GM13976 (cell line): ENCODE measurements at regions not wholly inside any gene's neighbourhood (a gene's known extent, or its start where the extent isn't known, plus 50 kb on each side); places are given as distances from the start of the nearest gene placed in this dataset.

ENCODE experiments used
- DNase-seq: peaks from one replicate; pipeline ENCODE4 v3.0.0; 2012; ENCODE audit warnings: low spot score
- in situ Hi-C: fragments of 300-500 bp; cut with MboI; formaldehyde crosslinking; loops from one replicate; pipeline ENCODE4 v1.12.0; 2022; ENCODE audit warnings: low sequenced_read_pairs, mixed read lengths, inconsistent platforms; ENCODE audit not compliant: unreplicated experiment
- TF ChIP-seq, protein P1 (sequence below): IDR thresholded peaks from 2 replicates; pipeline ENCODE4 v1.5.1; 2012; ENCODE audit warnings: borderline replicate concordance, mild to moderate bottlenecking; ENCODE audit not compliant: insufficient read depth; ENCODE audit errors: extremely low read depth, missing control alignments, control extremely low read depth

DNA sequence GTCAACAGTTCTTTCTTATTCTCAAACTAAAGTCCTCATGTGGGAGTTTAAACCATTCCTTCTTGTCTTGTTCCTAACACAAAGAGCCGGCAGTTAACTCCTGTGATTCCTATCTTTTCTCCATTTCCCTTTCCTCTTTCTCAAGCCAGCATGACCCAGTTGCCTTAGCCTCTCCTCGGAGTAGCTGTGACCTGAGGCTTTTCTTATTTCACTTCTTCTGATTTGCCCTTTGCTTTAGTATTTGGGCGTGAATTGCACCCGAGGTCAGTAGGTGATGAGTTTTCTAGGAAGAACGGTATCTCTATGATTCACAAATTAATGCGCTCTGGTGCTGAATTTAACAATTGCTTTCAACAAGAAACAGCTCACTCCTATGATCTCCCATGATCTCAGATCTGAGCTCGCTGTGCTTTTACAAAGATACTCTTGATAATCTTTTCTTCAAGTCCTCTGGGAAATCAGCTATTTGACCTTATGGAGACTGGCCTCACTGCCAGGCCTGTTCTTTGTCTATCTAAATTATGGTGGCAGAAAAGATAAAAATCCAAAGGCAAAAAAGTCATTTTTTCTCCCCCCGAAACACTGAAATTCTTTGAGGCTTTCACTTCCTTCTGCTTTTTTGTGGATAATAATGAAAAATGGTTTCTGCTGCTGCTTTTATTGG lies 184.6 kb downstream of the JCAD start:
- DNase-seq, result no peak
- TF ChIP-seq, protein P1, sequence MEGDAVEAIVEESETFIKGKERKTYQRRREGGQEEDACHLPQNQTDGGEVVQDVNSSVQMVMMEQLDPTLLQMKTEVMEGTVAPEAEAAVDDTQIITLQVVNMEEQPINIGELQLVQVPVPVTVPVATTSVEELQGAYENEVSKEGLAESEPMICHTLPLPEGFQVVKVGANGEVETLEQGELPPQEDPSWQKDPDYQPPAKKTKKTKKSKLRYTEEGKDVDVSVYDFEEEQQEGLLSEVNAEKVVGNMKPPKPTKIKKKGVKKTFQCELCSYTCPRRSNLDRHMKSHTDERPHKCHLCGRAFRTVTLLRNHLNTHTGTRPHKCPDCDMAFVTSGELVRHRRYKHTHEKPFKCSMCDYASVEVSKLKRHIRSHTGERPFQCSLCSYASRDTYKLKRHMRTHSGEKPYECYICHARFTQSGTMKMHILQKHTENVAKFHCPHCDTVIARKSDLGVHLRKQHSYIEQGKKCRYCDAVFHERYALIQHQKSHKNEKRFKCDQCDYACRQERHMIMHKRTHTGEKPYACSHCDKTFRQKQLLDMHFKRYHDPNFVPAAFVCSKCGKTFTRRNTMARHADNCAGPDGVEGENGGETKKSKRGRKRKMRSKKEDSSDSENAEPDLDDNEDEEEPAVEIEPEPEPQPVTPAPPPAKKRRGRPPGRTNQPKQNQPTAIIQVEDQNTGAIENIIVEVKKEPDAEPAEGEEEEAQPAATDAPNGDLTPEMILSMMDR, result no peak
- in situ Hi-C loops, result no loop called here

- in situ Hi-C loops, result no loop called here
- TF ChIP-seq, protein P1, result no peak
- no peak for DNase-seq
Observed at GRCh38 chr10:29873941-29874484, 185.4 kb downstream of the JCAD start.

GRCh38 chr10:29870522-29871044 lies 188.8 kb downstream of the JCAD start:
- in situ Hi-C loops, result no loop called here
- DNase-seq, result no peak
- TF ChIP-seq, protein P1, result no peak

GRCh38 chr10:29869593-29869992 lies 189.8 kb downstream of the JCAD start:
- no peak for DNase-seq
- TF ChIP-seq, protein P1, result no peak
- in situ Hi-C loops, result no loop called here

DNA sequence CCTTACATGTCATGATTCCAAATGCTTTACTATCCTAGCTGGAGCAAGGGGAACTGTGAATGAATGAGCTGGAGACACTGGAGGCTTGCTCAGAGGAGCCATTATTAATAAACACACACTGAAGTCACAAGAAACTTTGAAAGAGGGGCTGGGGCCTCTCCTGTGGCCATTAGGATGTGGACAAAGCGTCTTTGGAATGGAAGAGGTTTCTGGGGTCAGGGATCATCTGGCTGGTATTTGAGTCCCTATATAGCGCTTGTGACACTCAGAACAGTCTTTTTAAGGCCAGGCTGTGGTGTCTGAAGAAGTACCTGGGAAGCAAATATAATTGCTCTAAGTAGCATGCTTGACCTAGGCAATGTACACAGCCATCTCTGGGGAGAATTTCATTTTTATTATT lies 193.0 kb downstream of the JCAD start:
- in situ Hi-C loops, result no loop called here
- DNase-seq, result no peak
- TF ChIP-seq, protein P1, result no peak

DNA sequence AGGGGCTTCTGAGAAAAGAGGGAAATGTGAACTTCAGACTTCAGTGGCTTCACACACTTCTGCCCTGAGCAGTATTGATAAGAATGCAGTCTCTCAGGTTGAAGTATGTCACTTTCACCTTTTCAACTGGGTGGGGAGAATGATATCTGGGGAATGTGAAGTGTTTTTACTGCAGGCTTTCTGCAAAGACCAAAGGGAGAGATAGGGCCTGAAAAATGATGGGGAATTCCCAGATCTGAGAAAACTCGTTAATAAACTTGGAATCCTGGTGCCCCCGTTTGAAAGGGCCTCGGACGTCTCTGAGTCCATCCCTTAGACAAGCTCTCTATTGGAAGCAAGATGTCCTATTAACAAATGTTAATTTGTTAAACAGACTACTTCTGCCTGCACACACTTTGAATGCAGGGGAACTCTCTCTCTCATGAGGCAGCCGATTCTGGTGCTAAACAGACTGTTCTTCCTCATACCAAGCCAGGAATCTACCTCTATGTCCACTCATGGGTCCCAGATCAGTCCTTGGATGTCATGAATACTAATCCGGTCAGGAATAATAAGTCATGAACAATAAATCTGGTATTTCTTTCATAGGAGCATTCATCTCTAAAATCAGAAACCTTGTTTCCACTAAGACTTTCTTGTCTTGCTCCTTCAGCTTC lies 193.6 kb downstream of the JCAD start:
- TF ChIP-seq, protein P1, result no peak
- in situ Hi-C loops, result no loop called here
- DNase-seq, result no peak
